ENCODE measurements at regions not wholly inside any gene's neighbourhood (a gene's known extent, or its start where the extent isn't known, plus 50 kb on each side); places are given as distances from the start of the nearest gene placed in this dataset.

DNA sequence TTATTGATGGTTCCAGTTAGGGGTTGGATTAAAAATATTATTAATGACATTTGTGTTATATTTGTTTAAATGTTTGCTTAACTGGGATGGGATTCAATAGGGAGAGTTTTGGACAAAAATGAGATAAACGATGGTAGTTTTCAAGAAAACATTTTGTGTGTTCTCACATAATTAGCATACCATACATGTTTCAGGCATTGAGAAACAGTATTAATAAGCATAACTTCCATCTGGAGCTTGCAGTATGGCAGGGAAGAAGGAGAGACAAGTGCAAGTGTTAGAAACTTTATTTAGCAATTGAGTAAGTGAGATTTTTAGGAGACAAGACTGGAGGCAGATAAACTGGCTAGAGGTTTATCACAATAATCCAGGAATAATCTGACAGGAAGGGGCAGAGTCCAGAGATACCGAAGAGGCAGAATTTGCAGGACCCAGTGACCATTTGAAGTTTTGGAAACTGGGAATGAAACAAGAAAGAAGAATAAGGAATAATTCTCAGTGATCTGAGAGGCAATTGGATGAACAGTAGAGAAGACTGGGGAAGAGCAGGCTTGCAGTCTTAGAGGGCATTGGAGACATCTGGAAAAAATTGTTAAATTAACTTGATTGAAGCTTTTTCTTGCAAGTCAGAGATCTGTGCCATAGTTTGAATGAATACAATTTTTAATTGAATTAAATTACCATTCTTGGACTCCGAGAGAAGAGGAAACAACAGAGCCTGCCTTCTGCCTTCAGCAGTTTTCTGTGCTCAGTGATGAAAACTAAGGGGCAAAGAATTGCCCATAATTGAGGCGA lies 73.0 kb upstream of the PTCHD4 start:
- H3K9me2 ChIP-seq (ENCODE audit: insufficient read depth): no peaks in the 10 kb centered on the region
- H3K4me1 ChIP-seq (ENCODE audit: control insufficient read depth in 1 of 2, insufficient read depth in 2 of 2, low read length in 2 of 2): no peaks in the 10 kb centered on the region
- no peaks in the 10 kb centered on the region for H3K79me2 ChIP-seq (ENCODE audit: insufficient read depth, low read length)
- no peak overlapping the region for H3K27ac ChIP-seq (ENCODE audit: low read depth, low read length)
- H3K36me3 ChIP-seq (ENCODE audit: control insufficient read depth in 1 of 2, insufficient read depth in 2 of 2, low read length in 2 of 2): no peaks in the 10 kb centered on the region
- no peak overlapping the region for H3K4me3 ChIP-seq (replicated peaks in 1 of 2; ENCODE audit: low read depth in 1 of 2, low read length in 2 of 2)
- intact Hi-C loops (cut with micrococcal nuclease): no loop called here
- POLR2A ChIA-PET: no interaction called here
- H3K9ac ChIP-seq (ENCODE audit: low read length): no peak overlapping the region
- H3K27me3 ChIP-seq (ENCODE audit: insufficient read depth, low read length): no peaks in the 10 kb centered on the region
- ATAC-seq (no peak), DNase-seq (ENCODE audit: low read depth, low spot score) (no peak)
- no peaks in the 10 kb centered on the region for H3K9me3 ChIP-seq (ENCODE audit: control insufficient read depth in 1 of 2, insufficient read depth in 1 of 2, low read depth in 1 of 2, low read length in 2 of 2)
- TF ChIP-seq SRF (IDR thresholded peaks at IDR 0.05; ENCODE audit: low read depth) (no peak), ZNF274 (IDR thresholded peaks at IDR 0.05; ENCODE audit: low read depth, low read length) (no peak), REST (IDR thresholded peaks at IDR 0.05; ENCODE audit: low read depth) (no peak), CBX3 (IDR thresholded peaks at IDR 0.05; ENCODE audit: low read depth) (no peak), FOSL1 (IDR thresholded peaks at IDR 0.05; ENCODE audit: low read depth) (no peak), MAX (IDR thresholded peaks at IDR 0.05) (no peak), SP1 (IDR thresholded peaks at IDR 0.05; ENCODE audit: low read depth) (no peak), EZH2 (IDR thresholded peaks at IDR 0.05) (no peak), EZH2phosphoT487 (IDR thresholded peaks at IDR 0.05; ENCODE audit: borderline replicate concordance) (no peak), ATF3 (IDR thresholded peaks at IDR 0.05) (no peak), ELF1 (IDR thresholded peaks at IDR 0.05; ENCODE audit: borderline replicate concordance, low read depth) (no peak), TCF7L2 (IDR thresholded peaks at IDR 0.05; ENCODE audit: borderline replicate concordance, extremely low read depth, insufficient read depth, insufficient read length) (no peak), CTCF (IDR thresholded peaks at IDR 0.05 in 2 of 3, conservative IDR thresholded peaks at IDR 0.05 in 1 of 3; ENCODE audit: borderline replicate concordance in 1 of 3, insufficient read depth in 1 of 3, low read depth in 2 of 3, low read length in 2 of 3) (no peak), ZFX (IDR thresholded peaks at IDR 0.05) (no peak), POLR2AphosphoS5 (IDR thresholded peaks at IDR 0.05; ENCODE audit: low read depth, low read length) (no peak), CEBPB (IDR thresholded peaks at IDR 0.05; ENCODE audit: low read depth) (no peak), EGR1 (IDR thresholded peaks at IDR 0.05; ENCODE audit: low read depth) (no peak), JUND (IDR thresholded peaks at IDR 0.05) (no peak)
- H4K20me1 ChIP-seq (ENCODE audit: insufficient read depth): no peaks in the 10 kb centered on the region
- RAD21 ChIA-PET (ENCODE audit: low non-redundant PET in 1 of 2, low total read pairs in 2 of 2, uncharacterized antibody in 2 of 2, unreplicated experiment in 2 of 2): no interaction called here
- CTCF ChIA-PET: no interaction called here
- H3K4me2 ChIP-seq (ENCODE audit: low read length): no peak overlapping the region
- BruUV-seq (replicated peaks): no TSS peak
- no peak overlapping the region for H2AFZ ChIP-seq (ENCODE audit: low read depth, low read length, poor library complexity, severe bottlenecking)
